HepG2 (cell line): ENCODE measurements at regions not wholly inside any gene's neighbourhood (a gene's known extent, or its start where the extent isn't known, plus 50 kb on each side); places are given as distances from the start of the nearest gene placed in this dataset.

ENCODE experiments used
- ATAC-seq: fragments of 200-7000 bp; cut with Tn5 transposase; 3 replicates; pipeline ENCODE4 v1.9.1; 2020; ENCODE audit warnings: mild to moderate bottlenecking, moderate library complexity
- BruUV-seq: library from RNA; stranded (reverse); fragments of 400-500 nt; replicated peaks from 2 replicates; lab custom pipeline; 2021; lab: Mats Ljungman, UMichigan
- CTCF ChIA-PET: fragments of 300-600 bp; formaldehyde crosslinking; extraction: SDS; loops from one replicate; lab custom pipeline; 2021; ENCODE audit warnings: low total read pairs, inconsistent platforms, low intra/inter-chr PET ratio; lab: Yijun Ruan, JAX
- POLR2A ChIA-PET: fragments of 350-600 bp; sonication (Branson Sonifier 250); formaldehyde crosslinking; loops from one replicate; lab custom pipeline; 2020; ENCODE audit warnings: antibody characterized with exemption, inconsistent platforms; lab: Yijun Ruan, JAX
- DNase-seq: peaks from one replicate; pipeline ENCODE4 v3.0.0-alpha.2; 2015; ENCODE audit warnings: low spot score
- FAIRE-seq: peaks from 3 replicates; lab custom pipeline; 2011; peaks lifted over from hg19 to GRCh38; lab: Jason Lieb, UNC
- H2AFZ ChIP-seq: one replicate; pipeline ENCODE4 v1.6.1; 2011; ENCODE audit warnings: low read length, inconsistent platforms
- H3K27ac ChIP-seq: fragments of 300-600 bp; 3 replicates; pipeline ENCODE4 v1.8.0; 2011; ENCODE audit warnings: mixed run types, mild to moderate bottlenecking, mixed read lengths, low read length, inconsistent platforms; ENCODE audit not compliant: insufficient read depth; ENCODE audit errors: extremely low read length
- H3K27me3 ChIP-seq, 2 experiments: fragments of 200-600 bp in 1 of 2; 2 replicates in 1 of 2; 3 replicates in 1 of 2; pipeline versions ENCODE4 v1.6.0 to v1.8.0; 2011; ENCODE audit warnings: low read length in 2 of 2, mild to moderate bottlenecking in 2 of 2, moderate library complexity in 2 of 2, inconsistent platforms in 1 of 2; ENCODE audit not compliant: insufficient read depth in 2 of 2, control insufficient read depth in 1 of 2
- H3K36me3 ChIP-seq, 2 experiments: fragments of 200-600 bp in 1 of 2; replicated peaks in 1 of 2; 2 replicates in 1 of 2; 3 replicates in 1 of 2; pipeline versions ENCODE4 v1.5.1 to v1.8.0; 2011; ENCODE audit warnings: low read length in 2 of 2, inconsistent platforms in 1 of 2; ENCODE audit not compliant: insufficient read depth in 2 of 2, control insufficient read depth in 1 of 2
- H3K4me1 ChIP-seq: 2 replicates; pipeline ENCODE4 v1.5.1; 2012; ENCODE audit warnings: low read length, inconsistent platforms; ENCODE audit not compliant: insufficient read depth
- H3K4me2 ChIP-seq: 2 replicates; pipeline ENCODE4 v1.6.0; 2011; ENCODE audit warnings: low read depth, low read length, inconsistent platforms
- H3K4me3 ChIP-seq, 3 experiments: fragments of 200-600 bp in 1 of 3; sonication (generic), shearing (Covaris generic) in 1 of 3; replicated peaks in 1 of 3; 2 replicates each; pipeline ENCODE4 v1.5.1; 2011 to 2016; ENCODE audit warnings: low read length in 3 of 3, inconsistent platforms in 2 of 3, low read depth in 2 of 3, mild to moderate bottlenecking in 2 of 3, control low read depth in 1 of 3, mixed read lengths in 1 of 3; ENCODE audit not compliant: insufficient read depth in 1 of 3
- H3K79me2 ChIP-seq: one replicate; pipeline ENCODE4 v1.6.1; 2011; ENCODE audit warnings: low read length, inconsistent platforms; ENCODE audit not compliant: insufficient read depth
- H3K9ac ChIP-seq: 2 replicates; pipeline ENCODE4 v1.6.0; 2011; ENCODE audit warnings: mild to moderate bottlenecking, low read depth, low read length, inconsistent platforms; ENCODE audit not compliant: insufficient read depth
- H3K9me3 ChIP-seq: 2 replicates; pipeline ENCODE4 v1.5.1; 2012; ENCODE audit warnings: mild to moderate bottlenecking, low read length
- H4K20me1 ChIP-seq: 2 replicates; pipeline ENCODE4 v1.6.0; 2011; ENCODE audit warnings: inconsistent platforms, mild to moderate bottlenecking, low read length, moderate library complexity; ENCODE audit not compliant: insufficient read depth
- ATF2 ChIP-seq: sonication (generic); formaldehyde crosslinking; IDR thresholded peaks from 2 replicates; pipeline ENCODE4 v1.4.0; 2020; ENCODE audit warnings: missing genetic modification reagents
- ATF3 ChIP-seq: sonication (generic); formaldehyde crosslinking; IDR thresholded peaks from 2 replicates; pipeline ENCODE4 v1.4.0; 2020; ENCODE audit warnings: missing genetic modification reagents
- CAMTA2 ChIP-seq: sonication (generic); formaldehyde crosslinking; IDR thresholded peaks from 2 replicates; pipeline ENCODE4 v1.4.0; 2020; ENCODE audit warnings: mild to moderate bottlenecking, missing genetic modification reagents, borderline replicate concordance
- CC2D1A ChIP-seq: sonication (generic); formaldehyde crosslinking; IDR thresholded peaks from 2 replicates; pipeline ENCODE4 v1.8.1; 2023; ENCODE audit warnings: mild to moderate bottlenecking, missing genetic modification reagents
- FOXO4 ChIP-seq: sonication (generic); formaldehyde crosslinking; conservative IDR thresholded peaks from 2 replicates; pipeline ENCODE4 v1.8.1; 2023; ENCODE audit warnings: missing genetic modification reagents
- HMG20A ChIP-seq: IDR thresholded peaks from 2 replicates; pipeline ENCODE4 v1.6.1; 2016; ENCODE audit warnings: borderline replicate concordance
- HMG20B ChIP-seq: conservative IDR thresholded peaks from 2 replicates; pipeline ENCODE4 v1.6.1; 2016; ENCODE audit warnings: missing genetic modification reagents, missing compliant biosample characterization
- HOXA5 ChIP-seq: sonication (generic); formaldehyde crosslinking; IDR thresholded peaks from 2 replicates; pipeline ENCODE4 v1.4.0; 2020; ENCODE audit warnings: missing genetic modification reagents
- KLF6 ChIP-seq: IDR thresholded peaks from 2 replicates; pipeline ENCODE4 v1.8.0; 2016; ENCODE audit warnings: missing biosample characterization, missing genetic modification reagents
- PREB ChIP-seq: sonication (generic); formaldehyde crosslinking; IDR thresholded peaks from 2 replicates; pipeline ENCODE4 v1.4.0; 2020; ENCODE audit warnings: missing genetic modification reagents
- RAD51 ChIP-seq: fragments of 450-650 bp; IDR thresholded peaks from 2 replicates; pipeline ENCODE4 v1.6.1; 2016; ENCODE audit warnings: borderline replicate concordance
- SATB2 ChIP-seq: sonication (generic); formaldehyde crosslinking; IDR thresholded peaks from 2 replicates; pipeline ENCODE4 v1.5.0; 2020; ENCODE audit warnings: missing genetic modification reagents
- THAP7 ChIP-seq: sonication (generic); formaldehyde crosslinking; IDR thresholded peaks from 2 replicates; pipeline ENCODE4 v1.8.1; 2023; ENCODE audit warnings: mild to moderate bottlenecking, missing genetic modification reagents
- ZNF180 ChIP-seq: sonication (generic); formaldehyde crosslinking; IDR thresholded peaks from 2 replicates; pipeline ENCODE4 v1.4.0; 2020; ENCODE audit warnings: low read depth, missing genetic modification reagents, borderline replicate concordance
- ZNF264 ChIP-seq: sonication (generic); formaldehyde crosslinking; IDR thresholded peaks from 2 replicates; pipeline ENCODE4 v1.4.0; 2020; ENCODE audit warnings: missing genetic modification reagents
- ZNF30 ChIP-seq: sonication (generic); formaldehyde crosslinking; IDR thresholded peaks from 2 replicates; pipeline ENCODE4 v1.5.0; 2020; ENCODE audit warnings: mild to moderate bottlenecking, missing genetic modification reagents
- ZNF383 ChIP-seq: sonication (generic); formaldehyde crosslinking; IDR thresholded peaks from 2 replicates; pipeline ENCODE4 v1.4.0; 2020; ENCODE audit warnings: missing genetic modification reagents, mild to moderate bottlenecking, borderline replicate concordance
- ZNF598 ChIP-seq: sonication (generic); formaldehyde crosslinking; IDR thresholded peaks from 2 replicates; pipeline ENCODE4 v1.5.1; 2020; ENCODE audit warnings: mild to moderate bottlenecking, missing genetic modification reagents, borderline replicate concordance
- ZNF781 ChIP-seq: sonication (generic); formaldehyde crosslinking; IDR thresholded peaks from 2 replicates; pipeline ENCODE4 v1.5.1; 2020; ENCODE audit warnings: borderline replicate concordance, mild to moderate bottlenecking, missing genetic modification reagents; ENCODE audit errors: not compliant biosample characterization
- ZSCAN29 ChIP-seq: sonication (generic); formaldehyde crosslinking; conservative IDR thresholded peaks from 2 replicates; pipeline ENCODE4 v1.4.0; 2020; ENCODE audit warnings: mild to moderate bottlenecking, missing genetic modification reagents
- WGBS: methylation state at CpG from one replicate; pipeline ENCODE4 v1.1.6; 2017; ENCODE audit warnings: low lambda C conversion rate; 5-methylcytosine and 5-hydroxymethylcytosine counted together
- in situ Hi-C: cut with HindIII; loops from 2 replicates; pipeline ENCODE4 v1.10.0; 2017; ENCODE audit warnings: low pct_unique_long_range_greater_than_20kb; ENCODE audit not compliant: extremely low pct_ligation_motif_present
- intact Hi-C: fragments of 100-400 bp; cut with micrococcal nuclease; formaldehyde crosslinking; loops from one replicate; pipeline ENCODE4 v1.10.0; 2022; ENCODE audit not compliant: unreplicated experiment

GRCh38 chr7:3138206-3138605, 94.5 kb upstream of the CARD11 start:
- ATAC-seq: no peak
- no peaks in the 10 kb centered on the region for H3K27me3 ChIP-seq
- no peak for FAIRE-seq
- intact Hi-C loops (no loop called here), in situ Hi-C loops (no loop called here)
- no peak overlapping the region for H3K4me2 ChIP-seq
- TF ChIP-seq HMG20B (CRISPR knock-in tag) (no peak), SATB2 (CRISPR knock-in tag) (no peak), RAD51 (no peak), ZNF180 (CRISPR knock-in tag) (no peak), ZNF30 (no peak), ZNF264 (CRISPR knock-in tag) (no peak), ATF2 (no peak), CC2D1A (CRISPR knock-in tag) (no peak), ZNF598 (CRISPR knock-in tag) (no peak), KLF6 (CRISPR knock-in tag) (no peak), HOXA5 (CRISPR knock-in tag) (no peak), HMG20A (CRISPR knock-in tag) (no peak), ATF3 (CRISPR knock-in tag) (no peak), PREB (CRISPR knock-in tag) (no peak), ZSCAN29 (no peak), FOXO4 (CRISPR knock-in tag) (no peak), ZNF383 (CRISPR knock-in tag) (no peak), ZNF781 (CRISPR knock-in tag) (no peak), CAMTA2 (CRISPR knock-in tag) (no peak), THAP7 (CRISPR knock-in tag) (no peak)
- H3K79me2 ChIP-seq: no peaks in the 10 kb centered on the region
- no peaks in the 10 kb centered on the region for H3K36me3 ChIP-seq
- 59% methylated on average over 6 of the region's 6 CpGs for WGBS
- H3K4me1 ChIP-seq: no peaks in the 10 kb centered on the region
- BruUV-seq: no TSS peak
- H3K9ac ChIP-seq: no peak overlapping the region
- H2AFZ ChIP-seq: no peak overlapping the region
- CTCF ChIA-PET: no interaction called here
- no peaks in the 10 kb centered on the region for H4K20me1 ChIP-seq
- no peak overlapping the region for H3K27ac ChIP-seq
- POLR2A ChIA-PET: no interaction called here
- no peaks in the 10 kb centered on the region for H3K9me3 ChIP-seq
- no peak for DNase-seq
- H3K4me3 ChIP-seq: no peak overlapping the region
